B cell (primary cell): ENCODE measurements at regions not wholly inside any gene's neighbourhood (a gene's known extent, or its start where the extent isn't known, plus 50 kb on each side); places are given as distances from the start of the nearest gene placed in this dataset.

Source experiments
- CTCF ChIP-seq: fragments of 200-600 bp; IDR thresholded peaks from one replicate; pipeline ENCODE4 v1.8.0; 2022; ENCODE audit warnings: antibody characterized with exemption, mild to moderate bottlenecking
- EZH2 ChIP-seq: IDR thresholded peaks from 2 replicates; pipeline ENCODE4 v1.6.1; 2012; ENCODE audit warnings: borderline replicate concordance, low read depth, mild to moderate bottlenecking, moderate library complexity, low read length; ENCODE audit not compliant: insufficient read depth, poor library complexity, severe bottlenecking

- no peak for TF ChIP-seq EZH2
- no peak for TF ChIP-seq CTCF
Measured at GRCh38 chr7:124532166-124532565, 233.4 kb downstream of the GPR37 start.
